Esophagus (tissue), 2 donors: ENCODE measurements at regions not wholly inside any gene's neighbourhood (a gene's known extent, or its start where the extent isn't known, plus 50 kb on each side); places are given as distances from the start of the nearest gene placed in this dataset.

Source experiments
- H3K27ac ChIP-seq, 2 donors: one replicate each; pipeline ENCODE4 v1.5.1; 2013; ENCODE audit warnings: low read depth in 2 of 2, mild to moderate bottlenecking in 2 of 2, inconsistent platforms in 1 of 2, low read length in 1 of 2, moderate library complexity in 1 of 2
- H3K27me3 ChIP-seq, 2 donors: one replicate each; pipeline ENCODE4 v1.6.1; 2013; ENCODE audit warnings: low read length in 2 of 2, control low read depth in 1 of 2, mild to moderate bottlenecking in 1 of 2; ENCODE audit not compliant: insufficient read depth in 2 of 2, control insufficient read depth in 1 of 2
- H3K36me3 ChIP-seq, 2 donors: one replicate each; pipeline ENCODE4 v1.6.1; 2013; ENCODE audit warnings: low read length in 1 of 2; ENCODE audit not compliant: control insufficient read depth in 2 of 2, insufficient read depth in 2 of 2
- H3K4me1 ChIP-seq, 2 donors: one replicate each; pipeline ENCODE4 v1.6.1; 2013; ENCODE audit warnings: low read length in 1 of 2; ENCODE audit not compliant: control insufficient read depth in 2 of 2, insufficient read depth in 2 of 2
- H3K4me3 ChIP-seq, 2 donors: one replicate each; pipeline ENCODE4 v1.5.1; 2013; ENCODE audit warnings: low read length in 2 of 2, mild to moderate bottlenecking in 2 of 2, low read depth in 1 of 2, moderate library complexity in 1 of 2
- H3K9me3 ChIP-seq, 2 donors: one replicate each; pipeline ENCODE4 v1.6.1; 2013; ENCODE audit warnings: mild to moderate bottlenecking in 2 of 2, low read depth in 1 of 2, low read length in 1 of 2, moderate library complexity in 1 of 2; ENCODE audit not compliant: control insufficient read depth in 2 of 2, insufficient read depth in 1 of 2
- WGBS, 2 donors: extraction: QIAGEN DNeasy Blood & Tissue Kit; methylation state at CpG; one replicate each; pipeline ENCODE4 v1.1.7; 2013; 5-methylcytosine and 5-hydroxymethylcytosine counted together
- donor health status: healthy with polysubstance abuse.
- donor health status: Bipolar disorder and iron deficiency.

- no peak overlapping the region for H3K27ac ChIP-seq
- H3K9me3 ChIP-seq: no peaks in the 10 kb centered on the region
- H3K27me3 ChIP-seq: no peaks in the 10 kb centered on the region
- H3K4me3 ChIP-seq: no peak overlapping the region
- WGBS, 2 donors: 97 to 99% methylated on average over 1 of the region's 1 CpG
- no peaks in the 10 kb centered on the region for H3K4me1 ChIP-seq
- H3K36me3 ChIP-seq: no peaks in the 10 kb centered on the region
These were observed 52.7 kb upstream of the ELL2 start for GRCh38 chr5:96014395-96014794.

GRCh38 chr5:96013254-96013653, 51.6 kb upstream of the ELL2 start:
- Histone ChIP-seq H3K27ac (no peak overlapping the region), H3K9me3 (no peaks in the 10 kb centered on the region), H3K4me3 (no peak overlapping the region), H3K36me3 (no peaks in the 10 kb centered on the region), H3K4me1 (no peaks in the 10 kb centered on the region), H3K27me3 (no peaks in the 10 kb centered on the region)
- WGBS, 2 donors: 96 to 98% methylated on average over 1 of the region's 1 CpG

GRCh38 chr5:96012399-96012798, 50.7 kb upstream of the ELL2 start:
- no peak overlapping the region for H3K4me3 ChIP-seq
- H3K9me3 ChIP-seq: no peaks in the 10 kb centered on the region
- H3K36me3 ChIP-seq: no peaks in the 10 kb centered on the region
- H3K27me3 ChIP-seq: no peaks in the 10 kb centered on the region
- H3K4me1 ChIP-seq: no peaks in the 10 kb centered on the region
- peak overlapping the region; percentile 6 to 68 for H3K27ac ChIP-seq
